Amniotic epithelial cell (primary cell): ENCODE measurements at regions not wholly inside any gene's neighbourhood (a gene's known extent, or its start where the extent isn't known, plus 50 kb on each side); places are given as distances from the start of the nearest gene placed in this dataset.

Source experiments
- DNase-seq: peaks from one replicate; pipeline ENCODE4 v3.0.0-alpha.2; 2010; ENCODE audit warnings: low read depth

GRCh38 chr14:101120641-101121507 lies 217.4 kb upstream of the RTL1 start:
- DNase-seq, result no peak

GRCh38 chr14:101121508-101122139 lies 218.1 kb upstream of the RTL1 start:
- no peak for DNase-seq

GRCh38 chr14:101122237-101123141 lies 219.0 kb upstream of the RTL1 start:
- DNase-seq, result no peak

- no peak for DNase-seq
Measured at GRCh38 chr14:101123618-101124510, 220.3 kb upstream of the RTL1 start.

GRCh38 chr14:101124815-101125214 lies 221.3 kb upstream of the RTL1 start:
- DNase-seq, result no peak

- DNase-seq, result no peak
Measured at GRCh38 chr14:101125313-101125712, 221.8 kb upstream of the RTL1 start.

GRCh38 chr14:101125719-101126651 lies 222.5 kb upstream of the RTL1 start:
- DNase-seq, result no peak

- DNase-seq, result no peak
Measured at GRCh38 chr14:101126731-101127130, 223.2 kb upstream of the RTL1 start.

GRCh38 chr14:101127224-101127623 lies 223.7 kb upstream of the RTL1 start:
- DNase-seq, result no peak

GRCh38 chr14:101128478-101129321 lies 225.2 kb upstream of the RTL1 start:
- DNase-seq, result no peak

GRCh38 chr14:101129521-101130167 lies 226.1 kb upstream of the RTL1 start:
- DNase-seq, result no peak

GRCh38 chr14:101130861-101131260 lies 227.3 kb upstream of the RTL1 start:
- no peak for DNase-seq

- no peak for DNase-seq
Measured at GRCh38 chr14:101131451-101131916, 228.0 kb upstream of the RTL1 start.

GRCh38 chr14:101132051-101132571 lies 228.6 kb upstream of the RTL1 start:
- DNase-seq, result no peak

GRCh38 chr14:101132588-101132987 lies 229.1 kb upstream of the RTL1 start:
- no peak for DNase-seq

GRCh38 chr14:101133068-101133467 lies 229.5 kb upstream of the RTL1 start:
- DNase-seq, result no peak

- DNase-seq, result no peak
Measured at GRCh38 chr14:101134161-101134631, 230.7 kb upstream of the RTL1 start.

- DNase-seq, result no peak
Measured at GRCh38 chr14:101134851-101135433, 231.4 kb upstream of the RTL1 start.
